ENCODE measurements at regions not wholly inside any gene's neighbourhood (a gene's known extent, or its start where the extent isn't known, plus 50 kb on each side); places are given as distances from the start of the nearest gene placed in this dataset.
A peak's percentile ranks its signal among the peaks of the same experiment; 100 is the strongest.

- no peak for DNase-seq
These were observed 240.2 kb downstream of the SNX13 start for GRCh38 chr7:17700138-17700537.

- DNase-seq = no peak
These were observed 234.0 kb downstream of the SNX13 start for GRCh38 chr7:17706275-17706674.

- DNase-seq = peak; percentile 36
These were observed 233.6 kb downstream of the SNX13 start for GRCh38 chr7:17706734-17707133.

GRCh38 chr7:17709127-17709526 is 231.2 kb downstream of the SNX13 start:
- no peak for DNase-seq

- DNase-seq = no peak
These were observed 230.7 kb downstream of the SNX13 start for GRCh38 chr7:17709599-17709998.

GRCh38 chr7:17710312-17710711 is 230.0 kb downstream of the SNX13 start:
- no peak for DNase-seq

- DNase-seq = no peak
These were observed 226.7 kb downstream of the SNX13 start for GRCh38 chr7:17713584-17713983.

GRCh38 chr7:17716816-17717215 is 223.5 kb downstream of the SNX13 start:
- no peak for DNase-seq

- no peak for DNase-seq
These were observed 220.3 kb downstream of the SNX13 start for GRCh38 chr7:17719998-17720397.

GRCh38 chr7:17721736-17722285 is 218.5 kb downstream of the SNX13 start:
- no peak for DNase-seq

GRCh38 chr7:17722798-17723197 is 217.5 kb downstream of the SNX13 start:
- DNase-seq = no peak

GRCh38 chr7:17725821-17726220 is 214.5 kb downstream of the SNX13 start:
- DNase-seq = no peak

- no peak for DNase-seq
These were observed 208.2 kb downstream of the SNX13 start for GRCh38 chr7:17732083-17732482.

Data from NCI-H1436 (cell line).